Esophagus muscularis mucosa (tissue), 4 donors: ENCODE measurements at regions not wholly inside any gene's neighbourhood (a gene's known extent, or its start where the extent isn't known, plus 50 kb on each side); places are given as distances from the start of the nearest gene placed in this dataset.

Experiments
- DNase-seq: peaks from one replicate; pipeline ENCODE4 v3.0.0-alpha.2; 2017; ENCODE audit errors: extremely low spot score
- H3K27ac ChIP-seq, 4 donors: fragments of 200-600 bp; sonication (generic); replicated peaks in 1 of 4; 1 replicate in 3 of 4; 2 replicates in 1 of 4; pipeline ENCODE4 v1.5.1; 2016 to 2019; ENCODE audit warnings: mild to moderate bottlenecking in 1 of 4
- H3K27me3 ChIP-seq, 4 donors: fragments of 200-600 bp; sonication (generic); one replicate each; pipeline versions ENCODE4 v1.5.1 to v1.6.0; 2016 to 2019
- H3K36me3 ChIP-seq, 4 donors: fragments of 200-600 bp; sonication (generic); one replicate each; pipeline ENCODE4 v1.5.1; 2016 to 2019
- H3K4me1 ChIP-seq, 4 donors: fragments of 200-600 bp; sonication (generic); one replicate each; pipeline ENCODE4 v1.5.1; 2016 to 2019
- H3K4me3 ChIP-seq, 4 donors: fragments of 200-600 bp; sonication (generic); 1 replicate in 2 of 4; 2 replicates in 2 of 4; pipeline ENCODE4 v1.5.1; 2016 to 2019; ENCODE audit warnings: mild to moderate bottlenecking in 4 of 4, moderate library complexity in 1 of 4
- H3K9me3 ChIP-seq, 4 donors: fragments of 200-600 bp; sonication (generic); 1 replicate in 3 of 4; 2 replicates in 1 of 4; pipeline ENCODE4 v1.5.1; 2016 to 2019
- EP300 ChIP-seq: sonication (generic); formaldehyde crosslinking; IDR thresholded peaks from one replicate; pipeline ENCODE4 v1.6.1; 2017; ENCODE audit warnings: antibody characterized with exemption
- POLR2A ChIP-seq: fragments of 450-650 bp; IDR thresholded peaks from one replicate; pipeline ENCODE4 v1.6.1; 2017; ENCODE audit warnings: antibody characterized with exemption, moderate library complexity, mild to moderate bottlenecking, low read depth
- POLR2AphosphoS5 ChIP-seq, 2 donors: sonication (generic); formaldehyde crosslinking; IDR thresholded peaks; one replicate each; pipeline ENCODE4 v1.6.1; 2017; ENCODE audit warnings: antibody characterized with exemption in 2 of 2
- WGBS: methylation state at CpG from one replicate; pipeline ENCODE4 v1.1.5; 2018; 5-methylcytosine and 5-hydroxymethylcytosine counted together
- intact Hi-C: fragments of 100-400 bp; cut with DNase I; formaldehyde crosslinking; loops from one replicate; pipeline ENCODE4 v1.15.1; 2023
- TF ChIP-seq, protein P1 (sequence below), 3 experiments: fragments of 200-600 bp in 2 of 3; fragments of 450-650 bp in 1 of 3; sonication (generic) in 2 of 3; IDR thresholded peaks; one replicate each; pipeline ENCODE4 v1.5.1; 2017 to 2019; ENCODE audit warnings: antibody characterized with exemption in 3 of 3, mild to moderate bottlenecking in 2 of 3, moderate library complexity in 1 of 3

DNA sequence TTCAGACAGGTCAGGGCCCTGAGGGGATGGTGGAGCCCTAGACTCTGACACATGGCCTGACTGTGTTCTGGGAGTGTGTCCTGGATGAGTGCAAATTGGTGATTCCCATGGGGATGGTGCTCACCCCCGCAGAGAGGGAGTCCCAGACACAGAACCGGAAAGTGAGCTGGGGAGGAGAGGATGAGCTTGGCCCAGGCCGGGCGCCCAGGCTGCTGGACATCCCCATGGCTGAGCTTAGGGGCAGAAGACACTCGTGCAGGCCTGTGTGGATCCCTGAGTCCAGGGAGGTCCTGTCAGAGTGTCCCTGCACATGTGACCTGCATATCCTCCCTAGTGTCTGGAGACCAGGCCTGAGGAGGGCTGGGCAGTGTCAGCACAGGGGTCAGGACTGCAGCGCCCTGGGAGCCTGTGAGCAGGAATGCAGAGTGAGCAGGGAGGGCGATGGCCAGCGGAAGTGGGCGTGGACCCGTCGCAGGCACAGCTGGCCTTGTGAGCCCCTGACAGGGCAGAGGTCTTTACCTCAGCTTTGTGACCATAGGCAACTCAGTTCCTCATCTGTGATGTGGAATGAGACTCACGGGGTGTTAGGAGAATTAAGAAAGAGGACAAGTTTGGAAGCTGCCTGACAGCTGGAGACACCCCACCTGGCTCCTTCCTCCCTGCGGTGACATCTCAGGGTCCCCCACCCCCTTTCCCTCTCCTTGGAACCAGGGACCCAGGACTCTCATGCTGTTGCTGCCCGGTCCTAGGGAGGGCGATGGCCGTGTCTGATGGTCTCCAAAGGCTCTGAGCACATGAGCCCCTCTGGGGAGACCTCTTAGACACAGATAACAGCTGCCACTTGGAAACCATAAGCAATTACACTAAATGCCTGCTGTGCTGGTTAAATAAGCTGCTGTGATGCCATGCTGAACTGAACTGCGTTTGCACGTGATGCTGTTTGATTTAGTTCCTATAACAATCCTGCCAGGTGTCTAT is 62.6 kb upstream of the HS6ST1 start:
- TF ChIP-seq POLR2AphosphoS5 (IDR thresholded peaks at IDR 0.05): no peak
- no peak for TF ChIP-seq POLR2A
- TF ChIP-seq EP300: no peak
- TF ChIP-seq, protein P1, sequence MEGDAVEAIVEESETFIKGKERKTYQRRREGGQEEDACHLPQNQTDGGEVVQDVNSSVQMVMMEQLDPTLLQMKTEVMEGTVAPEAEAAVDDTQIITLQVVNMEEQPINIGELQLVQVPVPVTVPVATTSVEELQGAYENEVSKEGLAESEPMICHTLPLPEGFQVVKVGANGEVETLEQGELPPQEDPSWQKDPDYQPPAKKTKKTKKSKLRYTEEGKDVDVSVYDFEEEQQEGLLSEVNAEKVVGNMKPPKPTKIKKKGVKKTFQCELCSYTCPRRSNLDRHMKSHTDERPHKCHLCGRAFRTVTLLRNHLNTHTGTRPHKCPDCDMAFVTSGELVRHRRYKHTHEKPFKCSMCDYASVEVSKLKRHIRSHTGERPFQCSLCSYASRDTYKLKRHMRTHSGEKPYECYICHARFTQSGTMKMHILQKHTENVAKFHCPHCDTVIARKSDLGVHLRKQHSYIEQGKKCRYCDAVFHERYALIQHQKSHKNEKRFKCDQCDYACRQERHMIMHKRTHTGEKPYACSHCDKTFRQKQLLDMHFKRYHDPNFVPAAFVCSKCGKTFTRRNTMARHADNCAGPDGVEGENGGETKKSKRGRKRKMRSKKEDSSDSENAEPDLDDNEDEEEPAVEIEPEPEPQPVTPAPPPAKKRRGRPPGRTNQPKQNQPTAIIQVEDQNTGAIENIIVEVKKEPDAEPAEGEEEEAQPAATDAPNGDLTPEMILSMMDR (IDR thresholded peaks at IDR 0.05): no peak
- H3K27ac ChIP-seq: no peak overlapping the region
- no peak for DNase-seq

DNA sequence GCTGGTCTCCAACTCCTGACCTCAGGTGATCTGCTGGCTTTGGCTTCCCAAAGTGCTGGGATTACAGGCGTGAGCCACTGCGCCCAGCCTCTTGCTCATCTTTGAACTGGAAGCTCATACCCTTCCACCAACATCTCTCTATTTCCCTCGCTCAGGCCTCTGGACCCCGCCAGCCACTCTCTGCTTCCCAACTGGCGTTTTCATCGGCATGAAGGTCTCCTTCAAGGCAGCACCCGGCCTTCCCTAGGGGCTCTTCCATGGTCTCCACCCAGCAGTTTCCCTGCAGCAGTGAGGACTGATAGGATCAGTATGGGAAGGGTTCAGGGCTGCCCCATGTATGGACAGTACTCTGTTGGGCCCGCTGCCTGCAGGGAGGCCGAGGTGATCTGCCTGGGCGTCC is 65.8 kb upstream of the HS6ST1 start:
- Histone ChIP-seq H3K9me3 (no peaks in the 10 kb centered on the region), H3K36me3 (no peaks in the 10 kb centered on the region), H3K27me3 (peaks cover 0 to 3% (median 0%) of the 10 kb centered on the region in 4 donors), H3K4me3 (no peak overlapping the region), H3K4me1 (peaks cover 15 to 25% (median 25%) of the 10 kb centered on the region in 4 donors), H3K27ac (no peak overlapping the region)
- intact Hi-C loops: no loop called here
- WGBS: 93% methylated on average over 10 of the region's 10 CpGs
- no peak for TF ChIP-seq EP300
- TF ChIP-seq, protein P1 (IDR thresholded peaks at IDR 0.05): no peak
- no peak for TF ChIP-seq POLR2AphosphoS5 (IDR thresholded peaks at IDR 0.05)
- TF ChIP-seq POLR2A: no peak
- DNase-seq: no peak

More for the DNA sequence above, 62.6 kb upstream of the HS6ST1 start:
- Histone ChIP-seq H3K9me3 (no peaks in the 10 kb centered on the region), H3K36me3 (no peaks in the 10 kb centered on the region), H3K27me3 (peaks cover 0 to 3% (median 0%) of the 10 kb centered on the region in 4 donors), H3K4me3 (no peak overlapping the region), H3K4me1 (peaks cover 31 to 57% (median 57%) of the 10 kb centered on the region in 4 donors)
- intact Hi-C loops: no loop called here
- WGBS: 84% methylated on average over 8 of the region's 18 CpGs

DNA sequence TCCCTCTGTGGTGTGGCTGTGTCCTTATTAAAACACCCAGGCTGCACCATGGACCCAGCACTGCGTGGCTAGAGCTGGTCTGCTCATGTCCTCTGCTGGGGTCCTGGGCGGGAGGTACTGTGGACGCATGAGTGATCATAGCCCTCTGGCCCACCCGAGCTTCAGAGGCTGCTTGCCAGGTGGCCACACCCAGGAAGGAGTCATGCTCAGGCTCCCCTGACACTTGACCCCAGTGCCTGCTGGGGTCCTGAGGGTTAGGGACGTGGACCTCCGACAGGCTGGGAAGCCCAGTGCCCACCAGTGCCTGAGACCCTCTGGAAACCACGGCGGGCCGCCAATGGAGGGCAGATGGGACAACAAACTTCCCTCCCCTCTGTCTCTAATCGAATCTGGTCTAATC is 66.3 kb upstream of the HS6ST1 start:
- no peak overlapping the region for H3K4me3 ChIP-seq
- WGBS: 88% methylated on average over 10 of the region's 10 CpGs
- peaks cover 0 to 3% (median 0%) of the 10 kb centered on the region in 4 donors for H3K27me3 ChIP-seq
- no peaks in the 10 kb centered on the region for H3K36me3 ChIP-seq
- TF ChIP-seq, protein P1 (IDR thresholded peaks at IDR 0.05): no peak
- TF ChIP-seq POLR2AphosphoS5 (IDR thresholded peaks at IDR 0.05): no peak
- no peak for TF ChIP-seq POLR2A
- TF ChIP-seq EP300: no peak
- intact Hi-C loops: no loop called here
- H3K9me3 ChIP-seq: no peaks in the 10 kb centered on the region
- H3K4me1 ChIP-seq: peaks cover 10 to 20% (median 20%) of the 10 kb centered on the region in 4 donors
- DNase-seq: no peak
- no peak overlapping the region for H3K27ac ChIP-seq

DNA sequence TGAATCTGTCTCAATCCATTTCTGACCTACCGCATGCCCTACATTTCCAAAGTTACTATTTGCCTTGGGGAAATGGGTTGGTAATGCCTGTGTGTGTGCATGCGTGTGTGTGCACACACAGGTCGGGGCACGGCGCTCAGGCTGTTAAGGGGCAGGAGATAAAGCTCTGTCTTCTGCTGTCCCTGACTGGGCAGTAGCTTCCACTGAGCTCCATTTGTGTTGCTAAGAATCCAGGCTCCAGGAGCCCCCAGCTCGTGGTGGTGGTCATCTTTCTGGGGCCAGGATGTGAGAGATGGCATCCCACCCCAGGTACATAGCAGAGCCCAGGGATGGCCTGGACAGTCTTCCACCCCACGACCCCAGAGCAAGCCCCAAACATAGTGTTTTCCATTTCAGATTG is 66.7 kb upstream of the HS6ST1 start:
- no peaks in the 10 kb centered on the region for H3K9me3 ChIP-seq
- peaks cover 6 to 16% (median 16%) of the 10 kb centered on the region in 4 donors for H3K4me1 ChIP-seq
- H3K27ac ChIP-seq: no peak overlapping the region
- no peaks in the 10 kb centered on the region for H3K36me3 ChIP-seq
- no peak for DNase-seq
- H3K27me3 ChIP-seq: peaks cover 0 to 3% (median 0%) of the 10 kb centered on the region in 4 donors
- intact Hi-C loops: no loop called here
- 95% methylated on average over 7 of the region's 7 CpGs for WGBS
- TF ChIP-seq POLR2AphosphoS5 (IDR thresholded peaks at IDR 0.05) (no peak), EP300 (no peak), POLR2A (no peak)
- TF ChIP-seq, protein P1 (IDR thresholded peaks at IDR 0.05): no peak
- H3K4me3 ChIP-seq: no peak overlapping the region
